ENCODE measurements at regions not wholly inside any gene's neighbourhood (a gene's known extent, or its start where the extent isn't known, plus 50 kb on each side); places are given as distances from the start of the nearest gene placed in this dataset.

GRCh38 chr1:82485591-82486369 lies 685.0 kb downstream of the ADGRL2 start:
- DNase-seq (ENCODE audit: missing footprints) (peak; percentile 54), ATAC-seq (peak; percentile 79)
- intact Hi-C loops (cut with DNase I), result no loop called here

- ATAC-seq (no peak), DNase-seq (ENCODE audit: missing footprints) (no peak)
- intact Hi-C loops (cut with DNase I), result no loop called here
Observed at GRCh38 chr1:82483146-82483545, 682.4 kb downstream of the ADGRL2 start.

GRCh38 chr1:82478916-82479315 lies 678.2 kb downstream of the ADGRL2 start:
- intact Hi-C loops (cut with DNase I), result no loop called here
- no peak for DNase-seq (ENCODE audit: missing footprints)
- ATAC-seq, result no peak

- ATAC-seq (no peak), DNase-seq (ENCODE audit: missing footprints) (no peak)
- intact Hi-C loops (cut with DNase I), result no loop called here
Observed at GRCh38 chr1:82472489-82473131, 671.9 kb downstream of the ADGRL2 start.

GRCh38 chr1:82466891-82467290 lies 666.2 kb downstream of the ADGRL2 start:
- DNase-seq (ENCODE audit: missing footprints) (no peak), ATAC-seq (no peak)
- intact Hi-C loops (cut with DNase I), result no loop called here

GRCh38 chr1:82466416-82466815 lies 665.7 kb downstream of the ADGRL2 start:
- DNase-seq (ENCODE audit: missing footprints) (no peak), ATAC-seq (no peak)
- intact Hi-C loops (cut with DNase I), result no loop called here

GRCh38 chr1:82465024-82465423 lies 664.3 kb downstream of the ADGRL2 start:
- DNase-seq (ENCODE audit: missing footprints), result no peak
- intact Hi-C loops (cut with DNase I), result no loop called here
- ATAC-seq, result no peak

- DNase-seq (ENCODE audit: missing footprints) (no peak), ATAC-seq (no peak)
- intact Hi-C loops (cut with DNase I), result no loop called here
Observed at GRCh38 chr1:82464362-82465001, 663.7 kb downstream of the ADGRL2 start.

- intact Hi-C loops (cut with DNase I), result no loop called here
- no peak for DNase-seq (ENCODE audit: missing footprints)
- no peak for ATAC-seq
Observed at GRCh38 chr1:82463951-82464350, 663.2 kb downstream of the ADGRL2 start.

- DNase-seq (ENCODE audit: missing footprints), result no peak
- intact Hi-C loops (cut with DNase I), result no loop called here
- no peak for ATAC-seq
Observed at GRCh38 chr1:82462366-82462765, 661.6 kb downstream of the ADGRL2 start.

GRCh38 chr1:82455342-82455741 lies 654.6 kb downstream of the ADGRL2 start:
- no peak for DNase-seq (ENCODE audit: missing footprints)
- no peak for ATAC-seq
- intact Hi-C loops (cut with DNase I), result no loop called here

- no peak for DNase-seq (ENCODE audit: missing footprints)
- intact Hi-C loops (cut with DNase I), result no loop called here
- no peak for ATAC-seq
Observed at GRCh38 chr1:82454431-82454830, 653.7 kb downstream of the ADGRL2 start.

- intact Hi-C loops (cut with DNase I), result no loop called here
- DNase-seq (ENCODE audit: missing footprints), result no peak
Observed at GRCh38 chr1:82453511-82454185, 652.9 kb downstream of the ADGRL2 start.

GRCh38 chr1:82452096-82452495 lies 651.4 kb downstream of the ADGRL2 start:
- no peak for ATAC-seq
- DNase-seq (ENCODE audit: missing footprints), result no peak
- intact Hi-C loops (cut with DNase I), result no loop called here

More at GRCh38 chr1:82453511-82454185, 652.9 kb downstream of the ADGRL2 start:
- ATAC-seq, result no peak

GRCh38 chr1:82451191-82451590 lies 650.5 kb downstream of the ADGRL2 start:
- intact Hi-C loops (cut with DNase I), result no loop called here
- ATAC-seq (no peak), DNase-seq (ENCODE audit: missing footprints) (no peak)

- intact Hi-C loops (cut with DNase I), result no loop called here
- ATAC-seq, result no peak
Observed at GRCh38 chr1:82449506-82450057, 648.8 kb downstream of the ADGRL2 start.

GRCh38 chr1:82446955-82447354 lies 646.2 kb downstream of the ADGRL2 start:
- ATAC-seq (no peak), DNase-seq (ENCODE audit: missing footprints) (no peak)

More at GRCh38 chr1:82449506-82450057, 648.8 kb downstream of the ADGRL2 start:
- DNase-seq (ENCODE audit: missing footprints), result no peak

GRCh38 chr1:82446236-82446635 lies 645.5 kb downstream of the ADGRL2 start:
- intact Hi-C loops (cut with DNase I), result no loop called here
- DNase-seq (ENCODE audit: missing footprints) (no peak), ATAC-seq (no peak)

More at GRCh38 chr1:82446955-82447354, 646.2 kb downstream of the ADGRL2 start:
- intact Hi-C loops (cut with DNase I), result no loop called here

GRCh38 chr1:82445827-82446226 lies 645.1 kb downstream of the ADGRL2 start:
- DNase-seq (ENCODE audit: missing footprints) (no peak), ATAC-seq (no peak)
- intact Hi-C loops (cut with DNase I), result no loop called here

Measured in Right ventricle myocardium inferior (tissue), 1 donor.